Left lung (tissue), 4 donors: ENCODE measurements at regions not wholly inside any gene's neighbourhood (a gene's known extent, or its start where the extent isn't known, plus 50 kb on each side); places are given as distances from the start of the nearest gene placed in this dataset.

Source experiments
- ATAC-seq: fragments of 200-7000 bp; cut with Tn5 transposase; one replicate; pipeline ENCODE4 v1.9.1; 2020; ENCODE audit warnings: moderate library complexity
- DNase-seq, 4 donors: peaks; one replicate each; pipeline ENCODE4 v3.0.0-alpha.2; 2013 to 2020
- H3K27ac ChIP-seq, 2 donors: fragments of 200-600 bp; sonication (generic) in 1 of 2; one replicate each; pipeline versions ENCODE4 v1.5.0 to v1.8.0; 2020 to 2021
- H3K27me3 ChIP-seq, 2 donors: fragments of 200-600 bp; sonication (generic) in 1 of 2; one replicate each; pipeline versions ENCODE4 v1.5.0 to v1.8.0; 2020 to 2021
- H3K36me3 ChIP-seq, 2 donors: fragments of 200-600 bp; sonication (generic) in 1 of 2; one replicate each; pipeline versions ENCODE4 v1.5.0 to v1.8.0; 2020 to 2021
- H3K4me1 ChIP-seq, 2 donors: fragments of 200-600 bp; one replicate each; pipeline ENCODE4 v1.8.0; 2021
- H3K4me3 ChIP-seq, 2 donors: fragments of 200-600 bp; sonication (generic) in 1 of 2; one replicate each; pipeline versions ENCODE4 v1.5.0 to v1.8.0; 2020 to 2021; ENCODE audit warnings: mild to moderate bottlenecking in 1 of 2
- H3K9me3 ChIP-seq, 2 donors: fragments of 200-600 bp; sonication (generic) in 1 of 2; one replicate each; pipeline versions ENCODE4 v1.5.0 to v1.8.0; 2020 to 2021
- intact Hi-C, 2 donors: fragments of 100-400 bp; cut with DNase I; formaldehyde crosslinking; loops; one replicate each; pipeline versions ENCODE4 v1.11.2 to v1.14.2; 2022
- TF ChIP-seq, protein P1 (sequence below), 2 donors: fragments of 200-600 bp; sonication (generic) in 1 of 2; IDR thresholded peaks; one replicate each; pipeline versions ENCODE4 v1.5.0 to v1.8.0; 2021; ENCODE audit warnings: antibody characterized with exemption in 2 of 2
- donor health status: DM: no; HTN: yes; CAD: no.
- donor health status: DM: no; HTN: no; CAD: no.

GRCh38 chr4:121477079-121477478 is 96.3 kb upstream of the QRFPR start:
- Histone ChIP-seq H3K4me1 (no peaks in the 10 kb centered on the region), H3K27ac (no peak overlapping the region), H3K4me3 (no peak overlapping the region), H3K27me3 (no peaks in the 10 kb centered on the region), H3K36me3 (no peaks in the 10 kb centered on the region), H3K9me3 (no peaks in the 10 kb centered on the region)
- intact Hi-C loops = loop anchor here in 1 of 2 donors (10.0 kb wide), 1 partner anchor 178 kb away; no protein-coding TSS in a partner anchor
- TF ChIP-seq, protein P1, sequence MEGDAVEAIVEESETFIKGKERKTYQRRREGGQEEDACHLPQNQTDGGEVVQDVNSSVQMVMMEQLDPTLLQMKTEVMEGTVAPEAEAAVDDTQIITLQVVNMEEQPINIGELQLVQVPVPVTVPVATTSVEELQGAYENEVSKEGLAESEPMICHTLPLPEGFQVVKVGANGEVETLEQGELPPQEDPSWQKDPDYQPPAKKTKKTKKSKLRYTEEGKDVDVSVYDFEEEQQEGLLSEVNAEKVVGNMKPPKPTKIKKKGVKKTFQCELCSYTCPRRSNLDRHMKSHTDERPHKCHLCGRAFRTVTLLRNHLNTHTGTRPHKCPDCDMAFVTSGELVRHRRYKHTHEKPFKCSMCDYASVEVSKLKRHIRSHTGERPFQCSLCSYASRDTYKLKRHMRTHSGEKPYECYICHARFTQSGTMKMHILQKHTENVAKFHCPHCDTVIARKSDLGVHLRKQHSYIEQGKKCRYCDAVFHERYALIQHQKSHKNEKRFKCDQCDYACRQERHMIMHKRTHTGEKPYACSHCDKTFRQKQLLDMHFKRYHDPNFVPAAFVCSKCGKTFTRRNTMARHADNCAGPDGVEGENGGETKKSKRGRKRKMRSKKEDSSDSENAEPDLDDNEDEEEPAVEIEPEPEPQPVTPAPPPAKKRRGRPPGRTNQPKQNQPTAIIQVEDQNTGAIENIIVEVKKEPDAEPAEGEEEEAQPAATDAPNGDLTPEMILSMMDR (IDR thresholded peaks at IDR 0.05) = no peak
- DNase-seq (no peak), ATAC-seq (no peak)

DNA sequence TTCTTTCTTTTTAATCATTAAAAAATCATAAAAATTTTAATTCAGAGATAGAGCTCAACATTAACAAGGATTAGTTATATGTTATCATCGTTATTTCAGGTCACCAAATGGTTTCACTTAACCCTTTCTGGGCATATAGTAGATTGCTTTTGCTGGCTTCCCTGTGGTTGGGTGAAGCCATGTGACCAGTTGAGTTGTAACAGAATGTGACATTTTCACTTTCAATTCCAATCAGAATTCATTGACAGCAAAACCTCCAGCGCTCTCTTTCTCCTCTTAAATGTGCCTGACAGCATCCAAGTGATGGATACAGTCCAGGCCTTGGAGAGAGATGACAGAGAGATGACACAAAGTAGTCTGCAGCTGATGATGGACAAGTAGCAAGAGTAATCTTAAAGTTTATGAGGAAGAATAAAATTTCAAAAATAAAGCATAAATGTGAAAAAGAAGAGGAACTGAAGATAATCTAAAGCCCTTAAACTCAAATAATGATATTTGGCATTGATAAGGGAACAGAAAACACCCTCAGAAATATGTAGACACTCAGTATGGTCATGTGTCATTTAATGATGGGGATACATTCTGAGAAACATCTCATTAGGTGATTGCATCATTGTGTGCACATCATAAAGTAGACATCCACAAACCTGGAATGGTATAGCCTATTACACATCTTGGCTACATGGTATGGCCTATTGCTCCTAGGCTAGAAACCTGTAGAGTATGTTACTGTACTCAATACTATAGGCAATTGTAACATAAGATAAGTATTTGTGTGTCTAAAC is 92.3 kb upstream of the QRFPR start:
- TF ChIP-seq, protein P1 (IDR thresholded peaks at IDR 0.05) = no peak
- DNase-seq = no peak
- H3K36me3 ChIP-seq = no peaks in the 10 kb centered on the region
- no peak overlapping the region for H3K4me3 ChIP-seq
- no peaks in the 10 kb centered on the region for H3K4me1 ChIP-seq
- H3K27ac ChIP-seq = no peak overlapping the region
- intact Hi-C loops = loop anchor here in 1 of 2 donors (10.0 kb wide), 1 partner anchor 182 kb away; no protein-coding TSS in a partner anchor
- ATAC-seq = no peak
- no peaks in the 10 kb centered on the region for H3K27me3 ChIP-seq
- H3K9me3 ChIP-seq = peaks cover 0 to 5% of the 10 kb centered on the region in 2 donors

GRCh38 chr4:121464854-121465253 is 84.0 kb upstream of the QRFPR start:
- H3K36me3 ChIP-seq = no peaks in the 10 kb centered on the region
- H3K9me3 ChIP-seq = peaks cover 0 to 11% of the 10 kb centered on the region in 2 donors
- intact Hi-C loops = loop anchor here in 1 of 2 donors (10.0 kb wide), 2 partner anchors 190 to 260 kb away; no protein-coding TSS in a partner anchor
- no peaks in the 10 kb centered on the region for H3K4me1 ChIP-seq
- no peak overlapping the region for H3K27ac ChIP-seq
- TF ChIP-seq, protein P1 (IDR thresholded peaks at IDR 0.05) = no peak
- ATAC-seq (peak; percentile 66), DNase-seq (no peak)
- no peaks in the 10 kb centered on the region for H3K27me3 ChIP-seq
- no peak overlapping the region for H3K4me3 ChIP-seq

DNA sequence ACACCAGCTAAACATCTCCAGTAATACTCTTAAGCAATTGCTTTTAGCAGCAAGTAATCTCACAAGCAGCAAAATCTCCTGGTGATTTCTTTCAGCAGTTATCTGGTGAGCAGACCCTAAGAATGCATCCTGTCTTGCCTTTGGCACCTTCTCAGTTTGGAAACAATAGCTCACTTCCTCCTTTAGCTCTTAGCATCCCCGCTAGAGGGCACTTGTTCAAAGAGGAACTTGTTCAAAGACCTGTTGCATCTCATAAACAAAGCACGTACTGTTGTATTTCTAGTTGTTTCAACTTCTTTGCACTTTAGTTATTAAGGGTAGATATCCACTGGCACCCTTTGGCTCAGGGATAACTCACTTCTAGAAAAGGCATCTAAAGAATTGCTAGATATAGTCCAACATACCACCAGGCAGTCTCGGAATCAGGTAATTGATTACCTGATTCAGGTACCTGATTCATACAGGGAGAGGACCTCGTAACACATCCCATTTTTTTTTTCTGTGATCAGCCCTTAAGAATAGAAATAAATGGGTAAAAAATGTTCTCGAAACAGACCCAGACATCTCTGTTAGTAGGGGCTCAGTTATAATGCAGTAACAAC is 81.9 kb upstream of the QRFPR start:
- no peak overlapping the region for H3K27ac ChIP-seq
- intact Hi-C loops = loop anchor here in 1 of 2 donors (10.0 kb wide), 2 partner anchors 192 to 262 kb away; no protein-coding TSS in a partner anchor
- peak; percentile 90 for ATAC-seq
- no peaks in the 10 kb centered on the region for H3K36me3 ChIP-seq
- peak in 2 of 4 donors; percentile 30 to 66 for DNase-seq
- H3K4me3 ChIP-seq = no peak overlapping the region
- peaks cover 0 to 5% of the 10 kb centered on the region in 2 donors for H3K9me3 ChIP-seq
- H3K27me3 ChIP-seq = no peaks in the 10 kb centered on the region
- TF ChIP-seq, protein P1 (IDR thresholded peaks at IDR 0.05) = peak; percentile 45 to 60
- no peaks in the 10 kb centered on the region for H3K4me1 ChIP-seq

DNA sequence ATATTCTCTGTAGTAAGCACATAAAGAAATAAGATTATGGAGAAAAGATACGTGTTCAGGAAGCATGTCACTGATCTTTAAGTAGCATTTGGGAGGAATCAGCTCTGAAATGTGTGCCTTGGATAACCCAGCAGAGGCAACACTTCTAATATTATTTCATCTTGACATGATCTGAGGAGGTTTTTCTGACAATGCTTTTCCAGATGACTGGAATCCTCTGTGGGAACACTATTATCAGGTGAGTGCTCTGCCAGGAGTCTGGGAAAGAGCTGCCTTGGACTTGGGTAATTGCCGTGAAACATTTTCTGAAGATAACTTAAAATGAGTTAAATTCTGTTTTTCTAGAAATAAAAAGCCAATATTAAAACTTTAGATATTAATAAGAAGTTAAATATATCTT is 78.2 kb upstream of the QRFPR start:
- ATAC-seq (no peak), DNase-seq (no peak)
- no peaks in the 10 kb centered on the region for H3K9me3 ChIP-seq
- H3K27me3 ChIP-seq = no peaks in the 10 kb centered on the region
- TF ChIP-seq, protein P1 (IDR thresholded peaks at IDR 0.05) = no peak
- no peak overlapping the region for H3K27ac ChIP-seq
- H3K4me1 ChIP-seq = no peaks in the 10 kb centered on the region
- intact Hi-C loops = no loop called here
- H3K4me3 ChIP-seq = no peak overlapping the region
- no peaks in the 10 kb centered on the region for H3K36me3 ChIP-seq
